NCI-H82 treated with DMSO at 0.1 percent for 48 hours (cell line): ENCODE measurements at regions not wholly inside any gene's neighbourhood (a gene's known extent, or its start where the extent isn't known, plus 50 kb on each side); places are given as distances from the start of the nearest gene placed in this dataset.
A peak's percentile ranks its signal among the peaks of the same experiment; 100 is the strongest.
"Not testable (repeated sequence)": the region's sequence is repeated elsewhere in the genome, so short reads cannot be mapped to it uniquely, and the experiment has no call there.

Experiments
- DNase-seq: peaks from one replicate; lab custom pipeline; 2025; ENCODE audit not compliant: unreplicated experiment; lab: John Stamatoyannopoulos, UW

GRCh38 chr1:218904416-218904815 is 269.3 kb upstream of the LYPLAL1 start:
- no peak for DNase-seq

- no peak for DNase-seq
Observed at GRCh38 chr1:218916720-218917119, 257.0 kb upstream of the LYPLAL1 start.

- no peak for DNase-seq
Observed at GRCh38 chr1:218917656-218918055, 256.0 kb upstream of the LYPLAL1 start.

GRCh38 chr1:218925777-218926176 is 247.9 kb upstream of the LYPLAL1 start:
- peak; percentile 51 for DNase-seq

- DNase-seq = no peak
Observed at GRCh38 chr1:218926631-218927030, 247.0 kb upstream of the LYPLAL1 start.

GRCh38 chr1:218930000-218930399 is 243.7 kb upstream of the LYPLAL1 start:
- no peak for DNase-seq

- no peak for DNase-seq
Observed at GRCh38 chr1:218930472-218931241, 243.0 kb upstream of the LYPLAL1 start.

DNA sequence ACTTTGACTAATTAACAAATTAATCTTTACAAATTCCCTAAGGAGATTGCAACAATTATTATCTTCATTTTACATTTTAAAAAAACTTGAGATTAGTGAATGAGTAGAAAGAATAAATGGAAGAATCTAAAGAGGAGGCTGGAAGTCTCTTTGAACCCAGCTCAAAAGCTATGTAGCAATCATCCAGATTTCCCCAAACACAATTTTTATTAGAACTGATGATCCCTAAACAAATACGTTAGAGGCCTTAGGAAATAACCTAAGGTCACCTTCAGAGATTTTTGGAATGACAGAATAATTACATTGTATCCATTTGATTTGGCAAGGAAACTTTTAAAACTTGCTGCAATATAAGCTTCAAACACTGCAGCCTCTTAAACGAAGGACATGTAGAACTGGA is 242.4 kb upstream of the LYPLAL1 start:
- no peak for DNase-seq

GRCh38 chr1:218933513-218933912 is 240.2 kb upstream of the LYPLAL1 start:
- no peak for DNase-seq

- DNase-seq = not testable (repeated sequence)
Observed at GRCh38 chr1:218935408-218935807, 238.3 kb upstream of the LYPLAL1 start.

DNA sequence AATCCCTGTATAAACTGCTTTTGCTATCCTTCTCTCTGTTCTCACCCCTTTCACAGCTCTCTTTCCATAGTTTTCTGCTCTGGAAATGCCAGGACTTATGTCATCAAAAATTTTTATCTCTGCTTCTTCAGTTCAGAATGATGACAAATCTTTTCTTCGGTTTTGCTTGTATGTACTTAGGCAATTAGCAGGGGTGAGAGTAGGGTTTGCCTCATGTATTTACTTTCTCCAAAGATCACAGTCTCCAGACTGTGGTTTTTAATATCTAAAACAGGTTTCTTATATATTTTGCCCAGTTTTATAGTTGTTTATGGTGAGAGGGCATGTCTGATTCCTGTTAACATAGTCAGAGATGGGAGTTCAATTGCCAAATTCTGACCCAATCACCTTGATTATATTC is 235.4 kb upstream of the LYPLAL1 start:
- DNase-seq = no peak

GRCh38 chr1:218939095-218939494 is 234.6 kb upstream of the LYPLAL1 start:
- no peak for DNase-seq

DNA sequence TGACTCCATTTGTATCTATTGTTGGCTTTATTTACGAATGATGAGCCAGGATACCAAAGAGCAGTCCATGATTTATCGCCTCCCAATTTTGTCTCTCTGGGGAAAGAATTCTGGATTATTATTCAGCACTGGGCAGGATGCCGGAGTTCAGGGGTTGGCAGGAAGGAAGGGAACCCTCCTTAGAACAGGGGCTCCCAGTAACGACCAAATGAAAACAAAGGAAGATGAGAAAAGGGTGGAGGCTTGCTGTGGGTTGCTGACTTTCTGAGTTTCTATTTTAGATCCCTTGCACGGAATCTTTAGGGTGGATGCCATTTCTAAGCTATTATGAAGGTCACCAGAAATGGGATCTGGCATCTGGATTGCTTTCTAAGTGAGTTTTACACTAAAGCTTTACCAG is 231.2 kb upstream of the LYPLAL1 start:
- no peak for DNase-seq

GRCh38 chr1:218943371-218943770 is 230.3 kb upstream of the LYPLAL1 start:
- DNase-seq = no peak

- DNase-seq = no peak
Observed at GRCh38 chr1:218945050-218945449, 228.6 kb upstream of the LYPLAL1 start.

DNA sequence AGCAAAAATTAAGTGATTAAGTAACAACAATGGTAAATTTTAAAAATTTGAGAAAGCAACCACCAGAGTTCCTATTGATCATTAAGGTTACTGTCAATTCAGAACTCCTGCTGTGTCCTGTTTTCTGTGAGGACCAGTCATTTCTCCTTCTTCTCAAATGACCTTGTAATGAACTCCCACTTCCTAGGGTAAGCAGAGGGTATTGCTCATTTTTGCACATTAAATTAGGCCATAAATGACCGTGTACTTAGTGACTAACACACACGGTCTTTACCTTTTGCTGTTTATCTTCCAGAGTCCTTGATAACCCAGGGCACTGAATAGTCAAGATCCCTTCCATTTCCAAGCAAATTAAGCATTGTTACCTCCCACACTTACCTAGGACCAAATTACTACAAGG is 227.5 kb upstream of the LYPLAL1 start:
- no peak for DNase-seq

DNA sequence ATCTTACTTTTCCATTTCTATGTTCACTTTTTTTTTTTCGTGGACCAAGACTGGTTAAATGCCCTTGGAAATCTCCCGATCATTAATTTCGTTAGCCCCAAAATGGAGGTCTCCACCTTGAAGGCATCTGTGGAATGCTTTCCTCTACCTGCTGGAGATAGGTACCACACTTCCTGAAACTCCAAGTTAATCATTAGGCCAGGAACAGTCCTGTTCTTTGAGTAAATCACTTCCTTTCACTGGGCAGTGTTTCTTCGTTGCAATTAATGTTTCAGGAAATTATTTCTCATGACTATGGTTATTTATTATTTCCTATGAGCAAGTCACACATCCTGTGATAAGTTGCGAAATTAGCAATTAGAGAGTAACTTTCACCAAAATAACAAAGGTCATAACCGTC is 225.2 kb upstream of the LYPLAL1 start:
- no peak for DNase-seq

GRCh38 chr1:218953386-218953785 is 220.3 kb upstream of the LYPLAL1 start:
- no peak for DNase-seq

DNA sequence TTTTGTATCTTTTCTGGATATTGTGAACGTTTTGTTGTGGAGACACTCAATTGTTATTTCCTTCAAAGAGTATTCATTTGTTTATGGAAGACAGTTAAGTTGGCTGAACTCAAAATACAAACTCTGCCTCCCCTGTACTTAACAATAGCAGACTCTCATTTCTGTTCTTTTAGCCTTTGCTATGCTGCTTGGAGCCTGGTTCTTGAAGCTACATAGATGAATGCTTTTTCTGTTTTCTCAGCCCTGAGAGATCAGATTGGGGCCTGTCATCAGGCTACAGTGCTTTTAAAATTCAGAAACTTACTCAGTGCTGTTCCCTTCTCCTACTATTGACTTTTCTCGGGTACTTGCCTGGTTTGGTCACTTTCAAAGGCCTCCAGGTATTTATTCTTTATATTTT is 215.7 kb upstream of the LYPLAL1 start:
- no peak for DNase-seq

GRCh38 chr1:218959784-218960183 is 213.9 kb upstream of the LYPLAL1 start:
- DNase-seq = no peak

GRCh38 chr1:218964471-218965185 is 209.1 kb upstream of the LYPLAL1 start:
- DNase-seq = no peak

DNA sequence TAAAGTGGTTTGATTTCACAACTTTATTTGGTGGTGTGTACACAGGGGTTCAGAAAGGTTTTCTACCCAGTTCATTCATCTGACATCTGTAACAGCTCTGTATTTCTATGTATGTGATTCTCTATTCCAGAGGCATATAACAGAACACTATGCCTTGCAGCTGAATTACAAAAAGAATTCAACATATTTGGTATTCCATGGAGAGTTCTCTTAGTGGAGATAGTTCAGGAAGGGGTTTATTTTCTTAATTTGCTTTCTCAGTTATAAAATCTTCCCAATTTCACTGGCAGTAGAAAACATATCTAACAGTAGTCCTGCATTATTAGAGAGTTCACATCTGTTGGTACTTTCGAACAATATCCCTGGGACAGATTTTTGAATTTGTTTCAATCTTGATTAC is 207.9 kb upstream of the LYPLAL1 start:
- DNase-seq = no peak

DNA sequence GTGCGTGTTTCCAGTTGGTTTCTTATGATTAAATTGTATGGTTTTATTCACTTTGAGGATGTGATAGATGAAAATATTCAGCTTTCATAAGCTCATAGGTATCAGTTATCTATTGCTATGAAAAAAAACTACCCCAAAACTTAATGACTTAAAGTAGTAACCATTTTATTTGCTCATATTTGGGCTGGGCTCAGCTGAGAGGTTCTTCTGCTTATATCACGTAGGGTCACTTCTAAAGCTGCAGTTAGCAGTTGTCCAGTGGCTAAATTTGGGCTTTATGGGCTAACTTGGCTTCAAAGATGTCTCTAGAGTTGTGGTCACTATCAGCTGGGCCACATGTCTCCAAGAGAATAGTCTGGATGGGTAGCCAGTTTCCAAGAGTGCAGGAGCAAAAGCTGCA is 206.4 kb upstream of the LYPLAL1 start:
- no peak for DNase-seq
